ENCODE measurements at regions not wholly inside any gene's neighbourhood (a gene's known extent, or its start where the extent isn't known, plus 50 kb on each side); places are given as distances from the start of the nearest gene placed in this dataset.

DNA sequence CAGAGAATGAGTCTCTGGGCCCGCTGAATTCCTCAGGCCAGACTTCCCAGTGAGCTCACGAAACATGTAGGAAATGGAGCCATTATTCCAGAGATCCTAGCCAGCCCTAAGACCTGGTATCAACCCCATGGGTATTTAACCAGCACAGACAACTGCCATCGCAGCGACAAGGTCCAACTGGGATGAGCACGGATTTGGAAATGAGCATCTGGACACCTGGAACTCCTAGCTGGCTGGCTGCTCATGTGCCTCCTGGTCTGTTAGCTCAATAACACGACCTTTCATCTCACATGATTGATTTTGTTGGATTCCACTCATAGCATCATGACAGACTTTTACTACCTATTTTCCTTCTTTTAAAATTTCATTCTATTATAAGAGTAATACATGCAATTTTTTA, 51.0 kb downstream of the POU3F3 start:
- Mint-ChIP-seq H3K9me3 (no peaks in the 10 kb centered on the region), H3K4me3 (no peak overlapping the region)
- no peak for DNase-seq (ENCODE audit: extremely low spot score, unreplicated experiment)

GRCh38 chr2:104909317-104909716, 55.4 kb downstream of the POU3F3 start:
- no peaks in the 10 kb centered on the region for H3K36me3 Mint-ChIP-seq
- no peak overlapping the region for H3K27ac Mint-ChIP-seq
- H3K27me3 Mint-ChIP-seq, result peaks cover 11% of the 10 kb centered on the region
- H3K9me3 Mint-ChIP-seq, result no peaks in the 10 kb centered on the region
- no peak for DNase-seq (ENCODE audit: extremely low spot score, unreplicated experiment)
- TF ChIP-seq CTCF (conservative IDR thresholded peaks at IDR 0.05), result no peak
- H3K4me3 Mint-ChIP-seq, result no peak overlapping the region
- H3K4me1 Mint-ChIP-seq (ENCODE audit: unreplicated experiment), result no peaks in the 10 kb centered on the region

More for the DNA sequence above, 51.0 kb downstream of the POU3F3 start:
- peaks cover 17% of the 10 kb centered on the region for H3K27me3 Mint-ChIP-seq
- no peak for TF ChIP-seq CTCF (conservative IDR thresholded peaks at IDR 0.05)
- H3K36me3 Mint-ChIP-seq, result no peaks in the 10 kb centered on the region
- H3K4me1 Mint-ChIP-seq (ENCODE audit: unreplicated experiment), result no peaks in the 10 kb centered on the region
- H3K27ac Mint-ChIP-seq, result no peak overlapping the region

GRCh38 chr2:104914509-104914908, 60.6 kb downstream of the POU3F3 start:
- Mint-ChIP-seq H3K27me3 (peaks cover 5% of the 10 kb centered on the region), H3K4me1 (ENCODE audit: unreplicated experiment) (no peaks in the 10 kb centered on the region), H3K36me3 (no peaks in the 10 kb centered on the region), H3K9me3 (no peaks in the 10 kb centered on the region), H3K4me3 (no peak overlapping the region), H3K27ac (no peak overlapping the region)
- TF ChIP-seq CTCF (conservative IDR thresholded peaks at IDR 0.05), result no peak
- no peak for DNase-seq (ENCODE audit: extremely low spot score, unreplicated experiment)

DNA sequence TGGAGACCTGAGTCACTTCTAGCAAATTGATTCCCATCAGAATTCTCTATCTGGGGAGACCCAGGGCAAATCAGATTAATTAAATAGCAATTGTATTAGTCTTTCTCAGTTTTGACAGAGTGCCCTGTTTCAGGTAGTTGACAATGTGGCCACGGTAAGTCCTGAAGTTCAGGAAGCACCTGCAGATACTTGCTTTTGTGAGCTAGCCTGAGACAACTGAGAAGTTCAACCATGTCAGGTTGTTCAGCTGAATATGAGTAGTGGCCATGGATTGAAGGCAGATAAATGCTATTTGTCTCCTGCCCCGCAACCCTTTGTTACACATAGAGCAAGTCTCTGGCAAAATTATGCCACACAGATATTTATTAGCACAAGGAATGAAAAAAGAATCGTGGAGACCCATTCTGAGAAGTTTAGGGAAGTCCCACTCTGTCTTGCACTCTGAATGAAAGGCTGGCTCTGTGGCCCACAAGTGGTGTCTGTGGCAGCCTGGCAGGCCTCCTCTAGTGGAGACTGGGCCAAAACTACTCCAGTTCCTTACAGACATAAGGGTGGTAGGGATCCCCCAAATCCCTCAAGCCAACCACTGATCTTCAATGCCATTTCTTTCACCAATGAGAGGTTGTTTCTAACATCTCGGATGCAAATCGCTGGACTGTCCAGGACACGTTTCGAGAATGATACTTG, 61.3 kb downstream of the POU3F3 start:
- no peak for DNase-seq (ENCODE audit: extremely low spot score, unreplicated experiment)
- peaks cover 5% of the 10 kb centered on the region for H3K27me3 Mint-ChIP-seq
- H3K27ac Mint-ChIP-seq, result no peak overlapping the region
- no peak overlapping the region for H3K4me3 Mint-ChIP-seq
- no peak for TF ChIP-seq CTCF (conservative IDR thresholded peaks at IDR 0.05)
- H3K36me3 Mint-ChIP-seq, result no peaks in the 10 kb centered on the region
- no peaks in the 10 kb centered on the region for H3K4me1 Mint-ChIP-seq (ENCODE audit: unreplicated experiment)
- no peaks in the 10 kb centered on the region for H3K9me3 Mint-ChIP-seq

DNA sequence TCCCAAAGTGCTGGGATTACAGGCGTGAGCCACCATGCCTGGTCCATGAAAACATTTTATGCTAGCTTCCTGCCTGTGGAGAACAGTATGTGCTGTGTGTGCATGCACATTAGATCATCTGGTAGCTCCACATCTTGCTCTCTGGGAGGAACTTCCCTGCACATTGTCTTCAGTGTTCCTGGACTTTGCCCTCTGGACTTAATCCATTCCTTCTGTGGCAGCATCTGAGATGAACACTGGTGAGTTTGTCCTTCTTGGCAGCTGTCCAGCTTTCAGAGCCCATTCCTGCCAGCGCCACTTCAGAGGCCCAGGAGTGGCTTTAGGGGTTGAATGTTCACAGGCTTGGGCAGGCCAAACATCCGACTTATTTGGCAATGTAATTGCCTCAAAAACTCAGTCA, 65.2 kb downstream of the POU3F3 start:
- Mint-ChIP-seq H3K9me3 (no peaks in the 10 kb centered on the region), H3K36me3 (no peaks in the 10 kb centered on the region)
- DNase-seq (ENCODE audit: extremely low spot score, unreplicated experiment), result no peak

More for the DNA sequence above, 65.2 kb downstream of the POU3F3 start:
- H3K4me1 Mint-ChIP-seq (ENCODE audit: unreplicated experiment), result no peaks in the 10 kb centered on the region
- no peak overlapping the region for H3K27ac Mint-ChIP-seq
- H3K27me3 Mint-ChIP-seq, result peaks cover 8% of the 10 kb centered on the region
- TF ChIP-seq CTCF (conservative IDR thresholded peaks at IDR 0.05), result no peak
- no peak overlapping the region for H3K4me3 Mint-ChIP-seq
